OCI-LY3 (cell line): ENCODE measurements at regions not wholly inside any gene's neighbourhood (a gene's known extent, or its start where the extent isn't known, plus 50 kb on each side); places are given as distances from the start of the nearest gene placed in this dataset.

Experiments
- CTCF ChIP-seq: fragments of 200-600, 300-600 bp; sonication (generic); IDR thresholded peaks from 2 replicates; pipeline ENCODE4 v1.5.1; 2014; ENCODE audit warnings: antibody characterized with exemption, low read length, low read depth
- EZH2phosphoT487 ChIP-seq: fragments of 200-600 bp; shearing (Covaris generic); IDR thresholded peaks from 2 replicates; pipeline ENCODE4 v1.6.1; 2018; ENCODE audit warnings: antibody characterized with exemption, mixed run types, low read depth

GRCh38 chr19:22491746-22492145 is 69.6 kb upstream of the ZNF98 start:
- TF ChIP-seq CTCF (no peak), EZH2phosphoT487 (no peak)
